Right forelimb (tissue), 1 donor: ENCODE measurements at regions not wholly inside any gene's neighbourhood (a gene's known extent, or its start where the extent isn't known, plus 50 kb on each side); places are given as distances from the start of the nearest gene placed in this dataset.
A peak's percentile ranks its signal among the peaks of the same experiment; 100 is the strongest.
"Not testable (repeated sequence)": the region's sequence is repeated elsewhere in the genome, so short reads cannot be mapped to it uniquely, and the experiment has no call there.

ENCODE experiments used
- DNase-seq: peaks from one replicate; pipeline ENCODE4 v3.0.0-alpha.2; 2018

GRCh38 chr9:87160148-87161102, 213.1 kb upstream of the GAS1 start:
- DNase-seq, result peak; percentile 70

GRCh38 chr9:87167161-87167560, 219.9 kb upstream of the GAS1 start:
- DNase-seq, result no peak

DNA sequence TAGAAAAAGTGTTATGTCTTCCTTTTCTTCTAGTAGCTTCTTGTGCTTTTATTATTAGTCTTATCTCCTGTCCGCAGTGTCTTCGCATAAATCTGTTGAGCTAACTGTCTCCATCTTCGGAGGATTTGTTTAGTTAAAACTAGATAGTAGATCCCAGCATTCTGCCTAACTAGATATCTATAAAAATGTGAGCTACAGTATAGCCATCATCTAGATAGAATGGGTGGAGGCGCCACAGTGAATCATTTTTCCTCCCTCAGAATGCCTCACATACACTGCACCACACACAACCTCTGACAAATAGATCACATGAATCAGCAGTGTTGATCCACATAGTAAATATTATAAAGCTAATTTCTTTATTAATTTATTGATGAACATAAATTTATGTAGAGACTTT, 220.3 kb upstream of the GAS1 start:
- no peak for DNase-seq

DNA sequence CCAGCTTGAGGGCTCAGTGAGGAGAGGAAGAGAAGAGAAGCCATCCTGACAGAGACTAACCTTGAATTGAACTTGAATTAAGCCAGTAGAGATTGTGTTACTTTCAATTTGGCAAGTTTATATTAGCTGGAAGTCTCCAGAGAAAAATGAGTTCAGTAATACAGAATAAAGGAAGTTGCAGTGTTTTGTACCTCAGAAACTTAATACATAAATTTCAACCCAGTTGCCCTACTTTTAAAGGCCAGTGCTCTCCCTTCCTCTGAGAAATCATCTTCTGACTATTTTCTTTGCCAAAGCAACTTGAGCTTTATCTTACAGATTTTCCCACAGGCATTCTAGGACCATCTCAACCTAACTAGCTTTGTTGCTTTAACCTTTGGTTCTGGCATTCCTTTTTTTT, 231.0 kb upstream of the GAS1 start:
- no peak for DNase-seq

DNA sequence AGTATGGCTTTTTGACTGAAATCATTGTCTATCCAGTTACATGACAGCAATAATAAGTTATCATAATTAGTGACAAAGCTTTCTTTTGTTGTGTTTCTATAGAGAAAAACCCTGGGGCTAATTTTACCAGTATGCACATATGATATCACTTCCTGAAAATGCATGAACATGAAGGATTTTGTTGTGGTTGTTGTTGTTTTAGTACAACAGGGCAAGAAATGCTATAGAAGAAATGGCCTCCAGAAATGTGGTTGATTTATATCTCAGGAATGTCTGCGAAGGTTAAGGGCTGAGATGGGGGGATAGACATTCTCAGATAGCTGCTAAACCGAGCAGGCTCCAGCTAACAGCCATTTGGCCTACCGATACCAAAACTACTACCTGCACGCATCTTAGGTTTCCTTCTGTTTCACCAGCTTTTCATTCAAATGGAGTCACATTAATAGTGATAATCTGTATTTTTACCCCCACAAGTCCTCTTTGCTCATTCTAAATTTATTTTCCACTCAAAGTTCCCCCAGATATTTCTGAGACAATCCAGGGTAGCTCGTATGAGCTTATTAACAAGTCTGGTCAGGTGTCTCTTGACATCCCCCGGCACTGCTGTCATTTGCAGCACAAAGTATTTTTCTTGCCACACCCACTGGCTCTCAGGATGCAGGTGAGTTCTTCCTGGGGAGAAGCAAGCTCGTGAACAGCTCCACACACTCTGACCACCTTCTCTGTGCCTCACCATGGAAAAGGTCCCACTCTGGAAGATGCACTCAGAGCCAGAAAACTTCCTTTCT, 232.4 kb upstream of the GAS1 start:
- DNase-seq, result no peak

GRCh38 chr9:87180361-87180760, 233.1 kb upstream of the GAS1 start:
- no peak for DNase-seq

- no peak for DNase-seq
These were observed 233.5 kb upstream of the GAS1 start for GRCh38 chr9:87180841-87181240.

GRCh38 chr9:87181670-87182069, 234.4 kb upstream of the GAS1 start:
- DNase-seq, result no peak

DNA sequence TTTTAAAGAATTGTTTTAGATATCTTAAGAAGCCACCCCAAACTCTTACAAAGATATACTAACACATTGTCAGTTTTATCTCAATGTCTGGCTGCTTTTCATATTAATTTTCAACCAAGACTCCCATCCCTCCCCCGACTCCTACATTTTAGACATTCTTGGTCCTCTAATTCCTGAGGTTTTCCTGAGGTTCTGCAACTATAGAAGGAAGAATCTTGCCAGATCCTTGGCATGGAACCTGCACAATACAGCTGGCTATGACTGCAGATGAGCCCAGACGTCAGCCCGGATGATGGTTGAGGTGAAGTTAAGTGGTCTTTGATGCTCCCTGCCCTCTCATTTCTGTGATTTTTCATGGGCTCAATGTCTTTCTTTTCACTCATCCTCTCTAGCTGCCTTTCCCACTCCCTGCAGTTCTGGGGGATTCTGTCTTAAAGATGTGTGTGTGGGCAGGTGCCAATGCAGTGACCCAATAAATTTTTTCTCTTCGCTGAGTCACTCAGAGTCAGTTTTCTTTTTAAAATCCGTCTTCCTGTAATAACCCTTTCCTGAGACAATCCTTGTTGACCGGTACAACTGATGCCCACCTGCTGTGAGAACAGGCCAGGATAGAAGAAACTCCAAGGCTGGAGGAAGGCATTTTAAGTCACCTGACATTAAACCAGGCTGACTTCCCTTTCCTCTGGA, 237.8 kb upstream of the GAS1 start:
- no peak for DNase-seq

- no peak for DNase-seq
These were observed 240.3 kb upstream of the GAS1 start for GRCh38 chr9:87187656-87188055.

GRCh38 chr9:87189006-87189405, 241.7 kb upstream of the GAS1 start:
- no peak for DNase-seq

GRCh38 chr9:87193151-87193550, 245.8 kb upstream of the GAS1 start:
- DNase-seq, result no peak

GRCh38 chr9:87193925-87194868, 246.9 kb upstream of the GAS1 start:
- peak; percentile 65 for DNase-seq

DNA sequence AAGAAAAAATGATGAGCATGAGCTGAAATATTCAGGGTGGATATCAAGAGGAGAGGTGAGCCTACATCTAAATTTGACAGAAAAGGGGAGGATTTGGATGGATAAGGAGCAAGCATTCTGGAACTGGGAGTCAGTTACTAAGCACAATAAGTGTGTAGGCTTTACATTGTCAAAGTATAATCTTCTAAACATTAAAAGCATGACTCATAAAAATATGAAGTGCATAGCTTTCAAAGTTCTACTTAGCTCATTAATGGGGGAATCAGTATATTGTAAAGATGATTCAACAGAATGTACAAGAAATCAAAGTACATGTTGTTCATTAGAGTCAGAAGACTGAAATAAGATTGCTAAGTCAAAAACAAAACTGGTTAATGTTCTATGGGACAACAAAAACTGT, 248.0 kb upstream of the GAS1 start:
- DNase-seq, result no peak

- no peak for DNase-seq
These were observed 250.2 kb upstream of the GAS1 start for GRCh38 chr9:87197349-87198130.

DNA sequence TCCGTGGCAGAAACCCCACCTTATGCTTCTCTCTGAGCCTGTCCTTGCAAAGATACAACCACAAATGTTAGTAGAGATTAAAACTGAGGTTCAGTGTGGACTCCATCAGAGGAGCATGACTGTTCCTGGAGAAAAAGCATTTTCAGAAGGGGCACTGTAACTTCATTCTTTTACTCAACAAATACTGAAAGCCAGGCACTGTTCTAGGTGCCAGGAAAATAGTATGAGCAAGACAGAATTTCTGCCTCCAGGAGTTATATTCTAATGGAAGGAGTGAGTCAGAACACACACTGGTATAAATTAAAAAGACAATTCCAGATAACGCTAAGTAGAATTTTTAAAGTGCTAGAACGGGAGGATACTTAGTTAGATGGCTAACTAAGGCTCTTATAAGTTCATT, 251.4 kb upstream of the GAS1 start:
- DNase-seq, result no peak

- DNase-seq, result no peak
These were observed 252.0 kb upstream of the GAS1 start for GRCh38 chr9:87199278-87199677.

- DNase-seq, result no peak
These were observed 252.5 kb upstream of the GAS1 start for GRCh38 chr9:87199782-87200181.

DNA sequence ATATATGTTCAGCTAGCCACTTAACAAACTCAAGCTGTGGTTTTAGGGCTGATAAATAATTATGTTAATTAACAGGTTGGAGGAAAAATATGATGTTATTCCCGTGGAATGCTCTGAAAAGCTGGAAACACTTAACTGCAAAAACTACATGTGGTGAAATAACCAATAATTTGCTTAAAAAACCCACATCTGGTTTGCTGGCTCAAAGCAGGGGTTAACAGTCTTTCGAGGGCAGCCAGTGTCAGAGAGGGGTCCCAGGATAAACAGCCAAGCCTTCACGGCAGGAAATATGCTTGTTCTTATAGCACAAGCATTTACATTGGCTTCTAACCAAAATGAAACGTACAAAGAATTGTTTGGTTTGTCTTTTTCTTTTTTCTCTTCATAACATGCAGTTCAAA, 254.0 kb upstream of the GAS1 start:
- DNase-seq, result peak; percentile 65

DNA sequence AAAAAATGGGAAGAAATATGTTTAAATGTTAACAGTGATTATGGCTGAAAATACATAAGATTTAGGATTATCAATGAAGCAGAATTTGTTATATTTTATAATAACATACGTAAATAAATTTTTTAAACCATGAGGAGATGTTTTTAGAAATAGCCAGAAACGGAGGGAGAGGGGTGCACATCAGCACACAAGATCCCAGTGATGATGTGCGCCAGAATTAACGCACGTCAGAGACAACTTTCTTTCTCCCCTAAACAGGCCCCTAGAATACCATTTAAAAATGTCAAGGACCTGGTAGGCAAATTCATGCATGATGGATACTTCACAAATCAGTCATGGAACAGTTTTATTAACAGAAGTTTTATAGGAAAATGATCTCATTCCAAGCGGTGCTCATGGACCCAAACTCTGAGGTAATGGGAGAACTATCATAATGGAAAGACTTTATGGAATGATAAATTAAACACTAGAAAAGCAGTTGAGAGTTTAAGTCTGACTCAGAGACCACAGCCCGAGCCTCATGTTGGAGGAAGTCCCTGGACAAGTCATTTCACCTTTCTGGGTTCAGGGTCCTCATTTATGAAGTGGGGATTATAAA, 258.9 kb upstream of the GAS1 start:
- no peak for DNase-seq

GRCh38 chr9:87210658-87211057, 263.4 kb upstream of the GAS1 start:
- DNase-seq, result not testable (repeated sequence)
